HL-60 (cell line): ENCODE measurements at regions not wholly inside any gene's neighbourhood (a gene's known extent, or its start where the extent isn't known, plus 50 kb on each side); places are given as distances from the start of the nearest gene placed in this dataset.
"Not testable (repeated sequence)": the region's sequence is repeated elsewhere in the genome, so short reads cannot be mapped to it uniquely, and the experiment has no call there.

Source experiments
- DNase-seq, 2 experiments: peaks; one replicate each; pipeline ENCODE4 v3.0.0-alpha.2; 2010 to 2020; ENCODE audit warnings: low read depth in 1 of 2, low spot score in 1 of 2
- H3K27ac ChIP-seq: fragments of 250-450 bp; sonication (Bioruptor Pico); replicated peaks from 2 replicates; pipeline ENCODE4 v1.5.1; 2020; ENCODE audit warnings: mild to moderate bottlenecking, moderate library complexity
- H3K27me3 ChIP-seq: fragments of 250-450 bp; sonication (Bioruptor Pico); 2 replicates; pipeline ENCODE4 v1.5.1; 2021; ENCODE audit warnings: mild to moderate bottlenecking, moderate library complexity; ENCODE audit not compliant: insufficient read depth, poor library complexity, severe bottlenecking
- H3K4me3 ChIP-seq: replicated peaks from 2 replicates; pipeline ENCODE4 v1.5.1; 2011; ENCODE audit warnings: mild to moderate bottlenecking, control low read depth, low read length; ENCODE audit not compliant: insufficient read depth
- CTCF ChIP-seq: IDR thresholded peaks from one replicate; pipeline ENCODE4 v1.5.1; 2011; ENCODE audit warnings: low read length, control low read depth, inconsistent platforms; ENCODE audit not compliant: insufficient read depth
- GABPA ChIP-seq: IDR thresholded peaks from 2 replicates; pipeline ENCODE4 v1.6.1; 2012; ENCODE audit warnings: low read depth
- POLR2AphosphoS5 ChIP-seq: IDR thresholded peaks from 2 replicates; pipeline ENCODE4 v1.6.1; 2012; ENCODE audit warnings: low read depth
- REST ChIP-seq: IDR thresholded peaks from 2 replicates; pipeline ENCODE4 v1.6.1; 2012; ENCODE audit warnings: low read depth; ENCODE audit not compliant: insufficient replicate concordance
- SPI1 ChIP-seq: IDR thresholded peaks from 2 replicates; pipeline ENCODE4 v1.6.1; 2012; ENCODE audit warnings: low read depth, mild to moderate bottlenecking, borderline replicate concordance

- TF ChIP-seq GABPA (no peak), POLR2AphosphoS5 (no peak), CTCF (no peak), SPI1 (no peak), REST (no peak)
- Histone ChIP-seq H3K27me3 (no peaks in the 10 kb centered on the region), H3K27ac (no peak overlapping the region), H3K4me3 (no peak overlapping the region)
- DNase-seq = no peak
These were observed 75.4 kb upstream of the GDNF start for GRCh38 chr5:37915097-37915736.

GRCh38 chr5:37909610-37910266, 69.9 kb upstream of the GDNF start:
- H3K27me3 ChIP-seq, H3K4me3 ChIP-seq, H3K27ac ChIP-seq, DNase-seq: not testable (repeated sequence)

- DNase-seq = no peak
- TF ChIP-seq GABPA (no peak), POLR2AphosphoS5 (no peak), REST (no peak), CTCF (no peak), SPI1 (no peak)
- H3K27me3 ChIP-seq = peaks cover 2% of the 10 kb centered on the region
- no peak overlapping the region for H3K27ac ChIP-seq
- no peak overlapping the region for H3K4me3 ChIP-seq
These were observed 66.6 kb upstream of the GDNF start for GRCh38 chr5:37906416-37906815.

GRCh38 chr5:37905230-37905629, 65.4 kb upstream of the GDNF start:
- DNase-seq = no peak
- Histone ChIP-seq H3K4me3 (no peak overlapping the region), H3K27ac (no peak overlapping the region), H3K27me3 (peaks cover 2% of the 10 kb centered on the region)
- TF ChIP-seq SPI1 (no peak), REST (no peak), GABPA (no peak), CTCF (no peak), POLR2AphosphoS5 (no peak)
